ENCODE measurements at regions not wholly inside any gene's neighbourhood (a gene's known extent, or its start where the extent isn't known, plus 50 kb on each side); places are given as distances from the start of the nearest gene placed in this dataset.
"Not testable (repeated sequence)": the region's sequence is repeated elsewhere in the genome, so short reads cannot be mapped to it uniquely, and the experiment has no call there.

DNA sequence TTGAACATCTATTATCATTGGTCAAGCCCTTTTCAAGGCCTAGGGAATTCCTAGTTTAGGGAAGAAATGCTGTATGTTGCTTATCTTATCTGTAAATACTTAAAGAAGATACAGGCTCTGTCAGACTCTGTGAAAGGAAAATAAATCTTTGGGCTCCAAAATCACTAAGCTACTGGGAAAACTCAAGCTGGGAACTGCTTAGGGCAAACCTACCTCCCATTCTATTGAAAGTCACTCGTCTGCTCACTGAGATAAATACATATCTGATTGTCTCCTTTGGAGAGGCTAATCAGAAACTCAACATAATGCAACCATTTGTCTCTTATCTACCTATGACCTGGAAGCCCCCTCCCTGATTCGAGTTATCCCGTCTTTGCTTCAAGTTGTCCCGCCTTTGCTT is 108.6 kb upstream of the NDST4 start:
- DNase-seq (ENCODE audit: low spot score), result no peak

DNA sequence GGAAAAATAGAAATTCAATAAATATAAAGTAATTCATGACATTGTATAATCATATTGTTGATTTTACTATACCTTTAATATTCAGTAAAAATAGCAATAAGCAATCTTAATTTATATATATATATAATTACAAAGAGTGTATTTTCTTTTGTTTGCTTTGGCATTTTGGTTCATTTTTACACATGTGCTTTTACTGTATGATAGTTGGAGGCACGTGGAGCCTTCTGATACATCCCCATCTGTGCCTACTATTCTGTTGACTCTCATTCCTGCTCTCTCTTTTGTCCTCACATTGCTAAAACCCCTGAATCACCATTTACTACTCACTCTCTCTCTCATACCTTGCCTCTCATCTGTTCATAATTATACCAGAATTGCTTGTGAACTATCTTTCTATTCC is 106.4 kb upstream of the NDST4 start:
- no peak for DNase-seq (ENCODE audit: low spot score)

DNA sequence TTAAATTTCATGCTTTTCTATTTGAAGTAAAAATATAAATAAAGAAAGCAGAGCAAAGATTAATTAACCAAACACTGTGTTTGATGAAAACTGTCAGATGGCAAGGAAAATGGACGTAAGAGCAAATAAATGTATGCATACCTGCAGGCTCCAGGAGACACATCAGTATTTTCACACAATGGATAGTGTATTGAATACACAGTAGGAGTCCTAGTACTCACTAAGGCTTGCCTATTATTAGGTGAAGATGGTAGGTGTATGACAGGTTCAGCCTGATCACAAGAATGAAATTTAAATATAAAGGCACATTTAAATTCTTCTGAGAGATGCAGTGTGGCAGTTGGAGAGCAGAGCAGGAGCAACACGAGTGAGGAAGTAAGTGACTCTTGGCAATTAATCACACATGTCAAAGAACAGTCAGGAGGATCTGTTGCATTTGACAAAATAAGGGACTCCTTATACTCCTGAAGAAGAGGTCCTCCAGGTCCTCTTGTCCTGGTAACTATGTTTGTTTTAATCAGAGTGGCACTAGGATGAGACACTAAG is 106.0 kb upstream of the NDST4 start:
- DNase-seq (ENCODE audit: low spot score), result no peak

DNA sequence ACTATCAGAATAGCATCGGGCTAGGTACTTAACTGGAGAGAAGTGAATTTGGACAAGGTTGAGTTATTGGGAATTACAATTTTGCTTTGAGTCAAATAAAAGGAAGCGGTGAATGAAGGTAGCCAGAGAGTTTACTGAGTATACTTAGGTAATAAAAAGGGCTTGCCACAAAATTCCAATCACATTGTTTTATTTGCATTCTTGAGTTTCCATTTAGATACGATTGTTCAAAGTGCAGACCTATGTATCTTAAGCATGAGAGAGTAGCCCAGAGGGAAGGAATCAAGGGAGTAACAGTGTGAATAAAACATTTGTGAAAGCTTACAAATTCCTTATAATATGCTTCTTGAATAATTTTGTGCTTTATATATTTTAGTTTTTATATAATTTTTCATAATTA is 102.5 kb upstream of the NDST4 start:
- no peak for DNase-seq (ENCODE audit: low spot score)

DNA sequence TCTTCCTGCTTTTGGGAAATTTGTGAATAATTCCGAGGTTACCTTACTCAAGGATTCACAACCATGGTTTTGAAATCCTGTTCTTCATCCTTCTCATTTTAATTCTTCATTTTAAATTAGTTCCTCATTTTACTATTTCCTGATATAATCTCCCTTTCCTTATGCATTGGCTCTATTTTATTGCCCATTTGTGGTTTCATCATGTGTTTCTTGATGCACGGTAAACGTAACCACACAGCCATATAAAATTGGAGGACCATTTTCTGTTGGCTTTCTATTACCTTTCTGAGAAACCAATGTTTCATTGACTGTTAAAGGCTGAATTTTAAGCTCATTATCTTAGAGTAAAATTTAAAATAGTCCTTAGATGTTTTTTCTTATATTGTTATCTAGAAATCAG is 100.3 kb upstream of the NDST4 start:
- no peak for DNase-seq (ENCODE audit: low spot score)

DNA sequence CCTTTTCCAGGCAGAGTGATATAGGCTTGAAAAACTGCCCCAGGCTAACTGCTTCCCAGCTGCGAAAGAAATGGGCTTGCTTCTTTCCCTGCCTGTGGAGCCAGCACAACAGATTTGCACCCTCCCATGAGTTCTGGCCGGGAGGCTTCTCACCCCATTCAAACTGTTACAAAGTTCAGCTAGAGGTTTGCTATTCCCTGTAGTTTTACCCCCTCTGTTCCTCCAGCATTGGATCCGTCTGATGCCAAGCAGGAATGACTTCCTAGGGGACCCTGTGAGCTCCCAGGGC is 87.6 kb upstream of the NDST4 start:
- DNase-seq (ENCODE audit: low spot score), result no peak

DNA sequence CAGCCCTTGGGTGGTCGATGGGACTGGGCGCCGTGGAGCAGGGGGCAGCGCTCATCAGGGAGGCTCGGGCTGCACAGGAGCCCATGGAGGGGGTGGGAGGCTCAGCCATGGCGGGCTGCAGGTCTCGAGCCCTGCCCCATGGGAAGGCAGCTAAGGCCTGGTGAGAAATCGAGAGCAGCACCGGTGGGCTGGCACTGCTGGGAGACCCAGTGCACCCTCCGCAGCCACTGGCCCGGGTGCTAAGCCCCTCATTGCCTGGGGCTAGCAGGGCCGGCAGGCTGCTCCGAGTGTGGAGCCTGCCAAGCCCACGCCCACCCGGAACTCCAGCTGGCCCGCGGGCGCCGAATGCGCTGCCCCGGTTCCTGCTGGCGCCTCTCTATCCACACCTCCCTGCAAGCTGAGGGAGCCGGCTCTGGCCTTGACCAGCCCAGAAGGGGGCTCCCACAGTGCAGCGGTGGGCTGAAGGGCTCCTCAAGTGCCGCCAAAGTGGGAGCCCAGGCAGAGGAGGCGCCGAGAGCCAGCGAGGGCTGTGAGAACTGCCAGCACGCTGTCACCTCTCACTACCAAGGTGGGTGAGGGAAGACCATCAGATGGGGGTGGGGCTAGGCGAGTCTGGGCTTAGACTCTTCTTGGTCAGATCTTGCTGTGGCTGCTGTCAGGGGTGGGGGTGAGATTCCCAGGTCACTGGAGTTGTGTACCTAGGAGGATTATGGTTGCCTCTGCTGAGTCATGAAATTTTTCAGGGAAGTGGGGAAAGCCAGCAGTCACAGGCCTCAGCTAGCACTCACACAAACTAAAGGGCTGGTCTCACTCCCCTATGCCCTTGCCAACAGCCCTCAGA is 87.0 kb upstream of the NDST4 start:
- not testable (repeated sequence) for DNase-seq (ENCODE audit: low spot score)

DNA sequence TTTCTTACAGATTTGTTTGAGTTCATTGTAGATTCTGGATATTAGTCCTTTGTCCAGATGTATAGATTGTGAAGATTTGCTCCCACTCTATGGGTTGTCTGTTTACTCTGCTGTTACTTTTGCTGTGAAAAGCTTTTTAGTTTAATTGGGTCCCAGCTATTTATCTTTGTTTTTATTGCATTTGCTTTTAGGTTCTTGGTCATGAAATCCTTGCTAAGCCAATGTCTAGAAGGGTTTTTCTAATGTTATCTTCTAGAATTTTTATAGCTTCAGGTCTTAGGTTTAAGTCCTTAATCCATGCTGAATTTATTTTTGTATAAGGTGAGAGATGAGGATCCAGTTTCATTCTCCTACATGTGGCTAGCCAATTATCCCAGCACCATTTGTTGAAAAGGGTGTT is 81.2 kb upstream of the NDST4 start:
- DNase-seq (ENCODE audit: low spot score), result not testable (repeated sequence)

DNA sequence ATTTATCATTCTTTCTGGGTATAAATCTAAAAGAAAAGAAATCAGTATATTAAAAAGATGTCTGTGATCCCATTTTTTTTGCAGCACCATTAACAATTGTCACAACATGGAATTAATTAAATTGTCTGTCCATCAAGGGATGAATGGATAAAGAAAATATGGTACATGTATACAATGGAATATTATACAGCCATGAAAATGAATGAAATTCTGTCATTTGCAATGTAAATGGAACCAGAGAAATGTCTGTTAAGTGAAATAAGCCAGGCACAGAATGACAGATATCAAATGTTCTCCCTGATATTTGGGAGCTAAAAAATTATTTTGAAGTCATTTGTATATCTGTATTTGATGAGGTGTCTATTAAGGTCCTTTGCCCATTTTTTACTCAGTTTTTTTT is 77.1 kb upstream of the NDST4 start:
- DNase-seq (ENCODE audit: low spot score), result no peak

DNA sequence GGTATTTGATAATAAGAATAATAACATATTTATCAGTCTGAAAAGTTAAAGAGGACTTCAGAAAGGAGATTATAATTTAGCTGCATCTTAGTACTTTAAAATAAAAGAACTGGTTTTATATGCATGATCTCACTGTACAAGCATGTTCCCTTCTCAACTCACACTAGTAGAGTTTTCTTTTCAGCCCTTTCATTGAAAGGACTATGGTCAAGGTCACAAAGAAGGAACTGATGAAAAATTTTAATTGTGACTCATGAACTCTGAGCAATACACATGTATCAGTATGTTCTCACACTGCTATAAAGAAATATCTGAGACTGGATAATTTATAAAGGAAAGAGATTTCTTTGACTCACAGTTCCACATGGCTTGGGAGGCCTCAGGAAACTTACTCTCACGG is 73.7 kb upstream of the NDST4 start:
- DNase-seq (ENCODE audit: low spot score), result no peak

DNA sequence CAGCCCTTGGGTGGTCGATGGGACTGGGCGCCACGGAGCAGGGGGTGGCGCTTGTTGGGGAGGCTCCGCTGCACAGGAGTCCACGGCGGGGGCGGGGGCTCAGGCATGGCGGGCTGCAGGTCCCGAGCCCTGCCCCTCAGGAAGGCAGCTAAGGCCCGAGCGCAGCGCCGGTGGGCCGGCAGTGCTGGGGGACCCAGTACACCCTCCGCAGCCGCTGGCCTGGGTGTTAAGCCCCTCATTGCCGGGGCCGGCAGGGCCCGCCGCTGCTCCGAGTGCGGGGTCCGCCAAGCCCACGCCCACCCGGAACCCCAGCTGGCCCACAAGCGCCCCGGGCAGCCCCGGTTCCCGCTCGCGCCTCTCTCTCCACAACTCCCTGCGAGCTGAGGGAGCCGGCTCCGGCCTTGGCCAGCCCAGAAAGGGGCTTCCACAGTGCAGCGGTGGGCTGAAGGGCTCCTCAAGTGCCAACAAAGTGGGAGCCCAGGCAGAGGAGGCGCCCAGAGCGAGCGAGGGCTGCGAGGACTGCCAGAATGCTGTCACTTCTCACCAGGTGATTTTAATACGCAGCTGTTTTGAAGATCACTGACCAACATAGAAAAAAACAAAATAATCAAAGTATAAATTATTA is 66.1 kb upstream of the NDST4 start:
- not testable (repeated sequence) for DNase-seq (ENCODE audit: low spot score)

DNA sequence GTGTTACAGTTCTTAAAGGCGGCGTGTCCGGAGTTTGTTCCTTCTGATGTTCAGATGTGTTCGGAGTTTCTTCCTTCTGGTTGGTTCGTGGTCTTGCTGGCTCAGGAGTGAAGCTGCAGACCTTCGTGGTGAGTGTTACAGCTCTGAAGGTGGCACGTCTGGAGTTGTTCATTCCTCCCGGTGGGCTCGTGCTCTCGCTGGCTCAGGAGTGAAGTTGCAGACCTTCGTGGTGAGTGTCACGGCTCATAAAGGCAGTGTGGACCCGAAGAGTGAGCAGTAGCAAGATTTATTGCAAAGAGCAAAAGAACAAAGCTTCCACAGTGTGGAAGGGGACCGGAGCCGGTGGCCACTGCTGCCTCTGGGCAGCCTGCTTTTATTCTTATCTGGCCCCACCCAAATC is 65.3 kb upstream of the NDST4 start:
- DNase-seq (ENCODE audit: low spot score), result not testable (repeated sequence)

DNA sequence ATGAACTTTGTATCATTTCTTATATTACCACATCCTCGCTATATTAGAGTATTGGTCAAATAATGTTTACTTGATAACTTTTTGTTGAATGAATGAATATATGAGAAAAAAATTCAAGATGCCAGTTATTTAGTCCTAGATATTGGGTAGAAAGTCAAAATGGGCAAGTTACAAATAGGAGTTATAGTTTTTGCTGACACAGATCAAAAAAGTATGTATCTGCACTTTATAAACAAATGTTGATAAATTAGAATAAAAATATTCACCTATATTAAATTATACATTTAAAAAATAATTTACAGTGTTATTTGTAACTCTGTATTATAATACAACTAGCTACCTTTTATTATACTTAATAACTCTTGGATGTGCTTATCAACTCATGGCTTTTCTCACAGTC is 57.8 kb upstream of the NDST4 start:
- no peak for DNase-seq (ENCODE audit: low spot score)

DNA sequence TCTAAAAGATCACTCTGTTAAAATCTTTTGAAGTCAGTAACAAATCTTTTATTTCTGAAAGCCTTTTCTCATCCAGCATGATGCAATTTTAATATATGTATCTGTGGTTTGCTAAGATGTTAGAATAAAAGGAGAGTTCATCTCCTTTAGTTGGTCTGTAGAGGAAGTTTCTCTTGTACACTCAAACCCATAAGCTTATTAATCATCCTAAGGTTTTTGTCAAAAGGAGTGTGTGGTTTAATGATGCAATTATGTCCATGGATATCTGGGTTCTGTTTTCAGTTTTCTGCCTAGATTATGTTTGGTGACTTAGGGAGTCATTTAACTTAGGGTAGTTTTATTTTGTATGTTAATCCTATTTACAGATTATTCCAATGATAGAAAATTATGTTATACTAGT is 52.1 kb upstream of the NDST4 start:
- DNase-seq (ENCODE audit: low spot score), result no peak
